ENCODE measurements at regions not wholly inside any gene's neighbourhood (a gene's known extent, or its start where the extent isn't known, plus 50 kb on each side); places are given as distances from the start of the nearest gene placed in this dataset.

DNA sequence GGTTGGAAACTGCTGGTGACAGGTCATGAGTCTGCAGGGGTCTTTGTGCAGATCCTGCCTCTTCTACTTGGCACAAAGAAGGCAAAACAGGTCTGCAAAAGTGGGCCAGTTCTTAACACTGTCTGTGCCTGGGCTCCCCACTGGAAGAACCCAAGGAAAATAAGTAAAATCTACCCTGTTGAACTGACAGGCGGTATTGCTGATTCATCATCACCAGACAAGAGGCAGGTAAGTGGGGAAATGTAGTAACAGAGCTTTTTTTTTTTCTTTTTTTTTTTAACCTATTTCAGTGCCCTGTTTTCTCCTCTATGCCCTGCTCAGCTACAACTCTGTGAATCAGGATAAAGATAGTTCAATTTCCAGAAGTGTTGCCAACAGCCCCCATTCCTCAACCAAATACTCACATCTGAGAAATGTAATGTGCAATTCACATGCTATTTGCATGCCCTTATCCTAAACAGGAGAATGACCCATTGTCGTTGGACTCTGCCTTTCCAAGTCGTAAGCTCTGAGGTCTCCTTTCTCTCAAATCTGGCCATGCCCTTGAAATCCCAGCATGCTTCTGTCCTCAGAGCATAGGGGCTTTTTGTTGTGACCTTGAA is 237.0 kb downstream of the SOX9 start:
- TF ChIP-seq, protein P1, sequence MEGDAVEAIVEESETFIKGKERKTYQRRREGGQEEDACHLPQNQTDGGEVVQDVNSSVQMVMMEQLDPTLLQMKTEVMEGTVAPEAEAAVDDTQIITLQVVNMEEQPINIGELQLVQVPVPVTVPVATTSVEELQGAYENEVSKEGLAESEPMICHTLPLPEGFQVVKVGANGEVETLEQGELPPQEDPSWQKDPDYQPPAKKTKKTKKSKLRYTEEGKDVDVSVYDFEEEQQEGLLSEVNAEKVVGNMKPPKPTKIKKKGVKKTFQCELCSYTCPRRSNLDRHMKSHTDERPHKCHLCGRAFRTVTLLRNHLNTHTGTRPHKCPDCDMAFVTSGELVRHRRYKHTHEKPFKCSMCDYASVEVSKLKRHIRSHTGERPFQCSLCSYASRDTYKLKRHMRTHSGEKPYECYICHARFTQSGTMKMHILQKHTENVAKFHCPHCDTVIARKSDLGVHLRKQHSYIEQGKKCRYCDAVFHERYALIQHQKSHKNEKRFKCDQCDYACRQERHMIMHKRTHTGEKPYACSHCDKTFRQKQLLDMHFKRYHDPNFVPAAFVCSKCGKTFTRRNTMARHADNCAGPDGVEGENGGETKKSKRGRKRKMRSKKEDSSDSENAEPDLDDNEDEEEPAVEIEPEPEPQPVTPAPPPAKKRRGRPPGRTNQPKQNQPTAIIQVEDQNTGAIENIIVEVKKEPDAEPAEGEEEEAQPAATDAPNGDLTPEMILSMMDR (IDR thresholded peaks at IDR 0.05) = no peak
- no peak for TF ChIP-seq POLR2A (IDR thresholded peaks at IDR 0.05)
- TF ChIP-seq POLR2AphosphoS5 (IDR thresholded peaks at IDR 0.05; ENCODE audit: insufficient read depth in 1 of 2, low read depth in 1 of 2) = no peak

Data from vagina (tissue), 2 donors.